ENCODE measurements at regions not wholly inside any gene's neighbourhood (a gene's known extent, or its start where the extent isn't known, plus 50 kb on each side); places are given as distances from the start of the nearest gene placed in this dataset.
"Not testable (repeated sequence)": the region's sequence is repeated elsewhere in the genome, so short reads cannot be mapped to it uniquely, and the experiment has no call there.

GRCh38 chr2:89895629-89896028 is 1204.2 kb downstream of the RPIA start:
- not testable (repeated sequence) for TF ChIP-seq CTCF (conservative IDR thresholded peaks at IDR 0.05); EZH2 (IDR thresholded peaks at IDR 0.05; ENCODE audit: low read depth)
